GM12878 (cell line): ENCODE measurements at regions not wholly inside any gene's neighbourhood (a gene's known extent, or its start where the extent isn't known, plus 50 kb on each side); places are given as distances from the start of the nearest gene placed in this dataset.

Experiments used
- ATAC-seq: fragments of 200-7000 bp; cut with Tn5 transposase; 3 replicates; pipeline ENCODE4 v1.9.1; 2020; ENCODE audit warnings: mild to moderate bottlenecking, moderate library complexity
- BruUV-seq: library from RNA; stranded (reverse); fragments of 400-500 nt; replicated peaks from 2 replicates; lab custom pipeline; 2021; lab: Mats Ljungman, UMichigan
- CTCF ChIA-PET: fragments of 300-600 bp; sonication (Branson Sonifier 250); formaldehyde crosslinking; extraction: SDS; loops from one replicate; lab custom pipeline; 2021; ENCODE audit warnings: inconsistent platforms; lab: Yijun Ruan, JAX
- POLR2A ChIA-PET: fragments of 350-600 bp; formaldehyde crosslinking; extraction: SDS; loops from one replicate; lab custom pipeline; 2021; ENCODE audit warnings: inconsistent platforms; lab: Charles Lee
- RAD21 ChIA-PET: fragments of 300-600 bp; sonication (Branson Sonifier 250); formaldehyde crosslinking; loops from one replicate; lab custom pipeline; 2023; ENCODE audit warnings: antibody characterized with exemption; ENCODE audit not compliant: unreplicated experiment; lab: Charles Lee
- SMC1A ChIA-PET: fragments of 300-600 bp; sonication (Branson Sonifier 250); formaldehyde crosslinking; loops from one replicate; lab custom pipeline; 2023; ENCODE audit not compliant: unreplicated experiment, uncharacterized antibody; lab: Charles Lee
- DNase-seq: peaks from one replicate; pipeline ENCODE4 v3.0.0-alpha.2; 2011; ENCODE audit warnings: low read depth, low spot score
- FAIRE-seq: peaks from 3 replicates; lab custom pipeline; 2011; peaks lifted over from hg19 to GRCh38; lab: Jason Lieb, UNC
- H2AFZ ChIP-seq: 2 replicates; pipeline ENCODE4 v1.6.0; 2011; ENCODE audit warnings: low read depth, low read length, control low read depth; ENCODE audit not compliant: control insufficient read depth
- H3K27ac ChIP-seq: 2 replicates; pipeline ENCODE4 v1.5.1; 2011; ENCODE audit warnings: control low read depth; ENCODE audit not compliant: control insufficient read depth, insufficient read depth
- H3K27me3 ChIP-seq, 2 experiments: replicated peaks in 1 of 2; 2 replicates each; pipeline versions ENCODE4 v1.6.0 to v1.6.1; 2011; ENCODE audit warnings: low read length in 1 of 2; ENCODE audit not compliant: control insufficient read depth in 2 of 2, insufficient read depth in 2 of 2
- H3K36me3 ChIP-seq, 2 experiments: 2 replicates each; pipeline ENCODE4 v1.5.1; 2011; ENCODE audit warnings: low read length in 1 of 2; ENCODE audit not compliant: control insufficient read depth in 2 of 2, insufficient read depth in 2 of 2
- H3K4me1 ChIP-seq: 2 replicates; pipeline ENCODE4 v1.6.1; 2011; ENCODE audit warnings: mild to moderate bottlenecking, low read length, moderate library complexity, mixed read lengths; ENCODE audit not compliant: control insufficient read depth, insufficient read depth
- H3K4me2 ChIP-seq: 2 replicates; pipeline ENCODE4 v1.6.0; 2011; ENCODE audit warnings: control low read depth; ENCODE audit not compliant: control insufficient read depth, insufficient read depth
- H3K4me3 ChIP-seq: fragments of 200-600 bp; sonication (generic); 2 replicates; pipeline ENCODE4 v1.5.1; 2016
- H3K79me2 ChIP-seq: 2 replicates; pipeline ENCODE4 v1.6.0; 2011; ENCODE audit warnings: low read length; ENCODE audit not compliant: control insufficient read depth, insufficient read depth
- H3K9ac ChIP-seq: 2 replicates; pipeline ENCODE4 v1.8.0; 2011; ENCODE audit warnings: low read length, control low read depth, mixed read lengths; ENCODE audit not compliant: control insufficient read depth, insufficient read depth
- H3K9me3 ChIP-seq: replicated peaks from 3 replicates; pipeline ENCODE4 v1.5.1; 2011; ENCODE audit warnings: mild to moderate bottlenecking, low read length; ENCODE audit not compliant: control insufficient read depth, insufficient read depth
- H4K20me1 ChIP-seq: 2 replicates; pipeline ENCODE4 v1.6.0; 2011; ENCODE audit not compliant: control insufficient read depth, insufficient read depth
- ATF7 ChIP-seq: fragments of 450-650 bp; IDR thresholded peaks from 2 replicates; pipeline ENCODE4 v1.6.1; 2016; ENCODE audit warnings: low read depth, mild to moderate bottlenecking
- CHD2 ChIP-seq: IDR thresholded peaks from 2 replicates; pipeline ENCODE4 v1.6.1; 2011; ENCODE audit warnings: low read depth, low read length, improper control_type of control experiment, borderline replicate concordance
- EED ChIP-seq: sonication (generic); IDR thresholded peaks from 2 replicates; pipeline ENCODE4 v1.6.1; 2016; ENCODE audit warnings: antibody characterized with exemption, low read depth
- ESRRA ChIP-seq: IDR thresholded peaks from 2 replicates; pipeline ENCODE4 v1.6.1; 2012; ENCODE audit warnings: mild to moderate bottlenecking, low read length, improper control_type of control experiment
- FOS ChIP-seq: IDR thresholded peaks from 3 replicates; pipeline ENCODE4 v1.6.1; 2011; ENCODE audit warnings: borderline replicate concordance; ENCODE audit not compliant: insufficient read length; ENCODE audit errors: extremely low read depth
- IKZF1 ChIP-seq: fragments of 450-650 bp; conservative IDR thresholded peaks from 2 replicates; pipeline ENCODE4 v1.6.1; 2017; ENCODE audit warnings: antibody characterized with exemption, mild to moderate bottlenecking
- NFIC ChIP-seq: IDR thresholded peaks from 2 replicates; pipeline ENCODE4 v1.6.1; 2012; ENCODE audit warnings: low read depth, mild to moderate bottlenecking, inconsistent platforms, low read length, moderate library complexity
- NR2C1 ChIP-seq: fragments of 450-650 bp; IDR thresholded peaks from 2 replicates; pipeline ENCODE4 v1.6.1; 2017; ENCODE audit warnings: antibody characterized with exemption, mild to moderate bottlenecking, moderate library complexity
- RAD21 ChIP-seq: IDR thresholded peaks from 2 replicates; pipeline ENCODE4 v1.6.1; 2011; ENCODE audit warnings: mild to moderate bottlenecking, low read depth, low read length, moderate library complexity; ENCODE audit not compliant: insufficient read depth
- SMC3 ChIP-seq: IDR thresholded peaks from 2 replicates; pipeline ENCODE4 v1.6.1; 2011; ENCODE audit warnings: low read length, improper control_type of control experiment, borderline replicate concordance
- SREBF2 ChIP-seq: IDR thresholded peaks from 2 replicates; pipeline ENCODE4 v1.6.1; 2012; ENCODE audit warnings: mild to moderate bottlenecking, low read length
- STAT3 ChIP-seq: IDR thresholded peaks from 2 replicates; pipeline ENCODE4 v1.6.1; 2011; ENCODE audit warnings: low read depth, low read length, improper control_type of control experiment
- YBX1 ChIP-seq: fragments of 450-650 bp; IDR thresholded peaks from 2 replicates; pipeline ENCODE4 v1.6.1; 2016; ENCODE audit warnings: antibody characterized with exemption
- YY1 ChIP-seq: IDR thresholded peaks from 2 replicates; pipeline ENCODE4 v1.6.1; 2011; ENCODE audit warnings: low read depth, mild to moderate bottlenecking, low read length
- ZNF384 ChIP-seq: IDR thresholded peaks from 2 replicates; pipeline ENCODE4 v1.6.1; 2012; ENCODE audit warnings: low read depth, mild to moderate bottlenecking, low read length, improper control_type of control experiment, borderline replicate concordance
- in situ Hi-C: fragments of 300-500 bp; cut with MboI; formaldehyde crosslinking; loops from 9 replicates; pipeline ENCODE4 v1.14.3; 2018; ENCODE audit warnings: mixed read lengths
- intact Hi-C: fragments of 100-400 bp; cut with micrococcal nuclease; formaldehyde crosslinking; loops from one replicate; pipeline ENCODE4 v1.14.2; 2022; ENCODE audit not compliant: unreplicated experiment
- TF ChIP-seq, protein P1 (sequence below): fragments of 450-650 bp; IDR thresholded peaks from 2 replicates; pipeline ENCODE4 v1.6.1; 2018; ENCODE audit warnings: borderline replicate concordance, mild to moderate bottlenecking; ENCODE audit not compliant: partially characterized antibody
- TF ChIP-seq, protein P2 (sequence below): IDR thresholded peaks from 2 replicates; pipeline ENCODE4 v1.6.1; 2012; ENCODE audit warnings: low read length, inconsistent platforms
- TF ChIP-seq, protein P3 (sequence below): fragments of 450-650 bp; IDR thresholded peaks from 2 replicates; pipeline ENCODE4 v1.6.1; 2016; ENCODE audit warnings: mild to moderate bottlenecking, moderate library complexity, borderline replicate concordance

DNA sequence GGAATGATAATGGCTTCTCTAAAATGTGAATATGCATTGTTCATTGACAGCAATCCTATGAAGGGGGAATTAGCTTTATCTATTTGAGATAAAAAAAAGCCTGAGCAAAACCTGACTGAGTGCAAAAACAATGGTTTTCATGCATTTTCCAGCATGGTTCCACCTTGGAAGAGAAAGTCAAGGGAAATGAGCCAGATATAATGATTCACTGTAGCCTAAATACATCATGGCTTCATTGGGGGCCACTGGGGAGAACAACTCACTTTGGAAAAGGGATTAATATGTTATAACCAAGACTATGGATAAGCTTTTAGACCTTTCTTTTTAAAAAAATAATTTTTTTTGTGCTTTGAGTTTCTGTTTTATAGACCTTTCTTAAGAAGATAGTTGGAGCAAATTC, 679.7 kb downstream of the NYAP2 start:
- H3K4me1 ChIP-seq, result no peaks in the 10 kb centered on the region
- H3K79me2 ChIP-seq, result no peaks in the 10 kb centered on the region
- ChIA-PET SMC1A (no interaction called here), CTCF (no interaction called here), POLR2A (no interaction called here), RAD21 (no interaction called here)
- H3K36me3 ChIP-seq, result no peaks in the 10 kb centered on the region
- in situ Hi-C loops, result no loop called here
- H3K9ac ChIP-seq, result no peak overlapping the region
- FAIRE-seq, result no peak
- no peak overlapping the region for H3K4me2 ChIP-seq
- no peaks in the 10 kb centered on the region for H4K20me1 ChIP-seq
- H2AFZ ChIP-seq, result no peak overlapping the region
- BruUV-seq, result no TSS peak
- no peaks in the 10 kb centered on the region for H3K27me3 ChIP-seq
- intact Hi-C loops, result no loop called here
- H3K27ac ChIP-seq, result no peak overlapping the region
- TF ChIP-seq, protein P1, sequence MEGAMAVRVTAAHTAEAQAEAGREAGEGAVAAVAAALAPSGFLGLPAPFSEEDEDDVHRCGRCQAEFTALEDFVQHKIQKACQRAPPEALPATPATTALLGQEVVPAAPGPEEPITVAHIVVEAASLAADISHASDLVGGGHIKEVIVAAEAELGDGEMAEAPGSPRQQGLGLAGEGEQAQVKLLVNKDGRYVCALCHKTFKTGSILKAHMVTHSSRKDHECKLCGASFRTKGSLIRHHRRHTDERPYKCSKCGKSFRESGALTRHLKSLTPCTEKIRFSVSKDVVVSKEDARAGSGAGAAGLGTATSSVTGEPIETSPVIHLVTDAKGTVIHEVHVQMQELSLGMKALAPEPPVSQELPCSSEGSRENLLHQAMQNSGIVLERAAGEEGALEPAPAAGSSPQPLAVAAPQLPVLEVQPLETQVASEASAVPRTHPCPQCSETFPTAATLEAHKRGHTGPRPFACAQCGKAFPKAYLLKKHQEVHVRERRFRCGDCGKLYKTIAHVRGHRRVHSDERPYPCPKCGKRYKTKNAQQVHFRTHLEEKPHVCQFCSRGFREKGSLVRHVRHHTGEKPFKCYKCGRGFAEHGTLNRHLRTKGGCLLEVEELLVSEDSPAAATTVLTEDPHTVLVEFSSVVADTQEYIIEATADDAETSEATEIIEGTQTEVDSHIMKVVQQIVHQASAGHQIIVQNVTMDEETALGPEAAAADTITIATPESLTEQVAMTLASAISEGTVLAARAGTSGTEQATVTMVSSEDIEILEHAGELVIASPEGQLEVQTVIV, result no peak
- TF ChIP-seq ESRRA (no peak), ATF7 (no peak), NFIC (no peak), IKZF1 (no peak), NR2C1 (no peak), EED (no peak), CHD2 (no peak), YBX1 (no peak), SMC3 (no peak), SREBF2 (no peak), ZNF384 (no peak), RAD21 (no peak), FOS (no peak), YY1 (no peak), STAT3 (no peak)
- TF ChIP-seq, protein P2, sequence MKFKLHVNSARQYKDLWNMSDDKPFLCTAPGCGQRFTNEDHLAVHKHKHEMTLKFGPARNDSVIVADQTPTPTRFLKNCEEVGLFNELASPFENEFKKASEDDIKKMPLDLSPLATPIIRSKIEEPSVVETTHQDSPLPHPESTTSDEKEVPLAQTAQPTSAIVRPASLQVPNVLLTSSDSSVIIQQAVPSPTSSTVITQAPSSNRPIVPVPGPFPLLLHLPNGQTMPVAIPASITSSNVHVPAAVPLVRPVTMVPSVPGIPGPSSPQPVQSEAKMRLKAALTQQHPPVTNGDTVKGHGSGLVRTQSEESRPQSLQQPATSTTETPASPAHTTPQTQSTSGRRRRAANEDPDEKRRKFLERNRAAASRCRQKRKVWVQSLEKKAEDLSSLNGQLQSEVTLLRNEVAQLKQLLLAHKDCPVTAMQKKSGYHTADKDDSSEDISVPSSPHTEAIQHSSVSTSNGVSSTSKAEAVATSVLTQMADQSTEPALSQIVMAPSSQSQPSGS, result no peak
- TF ChIP-seq, protein P3, sequence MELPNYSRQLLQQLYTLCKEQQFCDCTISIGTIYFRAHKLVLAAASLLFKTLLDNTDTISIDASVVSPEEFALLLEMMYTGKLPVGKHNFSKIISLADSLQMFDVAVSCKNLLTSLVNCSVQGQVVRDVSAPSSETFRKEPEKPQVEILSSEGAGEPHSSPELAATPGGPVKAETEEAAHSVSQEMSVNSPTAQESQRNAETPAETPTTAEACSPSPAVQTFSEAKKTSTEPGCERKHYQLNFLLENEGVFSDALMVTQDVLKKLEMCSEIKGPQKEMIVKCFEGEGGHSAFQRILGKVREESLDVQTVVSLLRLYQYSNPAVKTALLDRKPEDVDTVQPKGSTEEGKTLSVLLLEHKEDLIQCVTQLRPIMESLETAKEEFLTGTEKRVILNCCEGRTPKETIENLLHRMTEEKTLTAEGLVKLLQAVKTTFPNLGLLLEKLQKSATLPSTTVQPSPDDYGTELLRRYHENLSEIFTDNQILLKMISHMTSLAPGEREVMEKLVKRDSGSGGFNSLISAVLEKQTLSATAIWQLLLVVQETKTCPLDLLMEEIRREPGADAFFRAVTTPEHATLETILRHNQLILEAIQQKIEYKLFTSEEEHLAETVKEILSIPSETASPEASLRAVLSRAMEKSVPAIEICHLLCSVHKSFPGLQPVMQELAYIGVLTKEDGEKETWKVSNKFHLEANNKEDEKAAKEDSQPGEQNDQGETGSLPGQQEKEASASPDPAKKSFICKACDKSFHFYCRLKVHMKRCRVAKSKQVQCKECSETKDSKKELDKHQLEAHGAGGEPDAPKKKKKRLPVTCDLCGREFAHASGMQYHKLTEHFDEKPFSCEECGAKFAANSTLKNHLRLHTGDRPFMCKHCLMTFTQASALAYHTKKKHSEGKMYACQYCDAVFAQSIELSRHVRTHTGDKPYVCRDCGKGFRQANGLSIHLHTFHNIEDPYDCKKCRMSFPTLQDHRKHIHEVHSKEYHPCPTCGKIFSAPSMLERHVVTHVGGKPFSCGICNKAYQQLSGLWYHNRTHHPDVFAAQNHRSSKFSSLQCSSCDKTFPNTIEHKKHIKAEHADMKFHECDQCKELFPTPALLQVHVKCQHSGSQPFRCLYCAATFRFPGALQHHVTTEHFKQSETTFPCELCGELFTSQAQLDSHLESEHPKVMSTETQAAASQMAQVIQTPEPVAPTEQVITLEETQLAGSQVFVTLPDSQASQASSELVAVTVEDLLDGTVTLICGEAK, result no peak
- no peak for ATAC-seq
- H3K4me3 ChIP-seq, result no peak overlapping the region
- DNase-seq, result no peak
- no peaks in the 10 kb centered on the region for H3K9me3 ChIP-seq
